Panc1 (cell line): ENCODE measurements at regions not wholly inside any gene's neighbourhood (a gene's known extent, or its start where the extent isn't known, plus 50 kb on each side); places are given as distances from the start of the nearest gene placed in this dataset.

Experiments
- ATAC-seq: fragments of 200-7000 bp; cut with Tn5 transposase; 2 replicates; pipeline ENCODE4 v1.9.1; 2020; ENCODE audit warnings: mild to moderate bottlenecking, moderate library complexity
- BruUV-seq: library from RNA; stranded (reverse); fragments of 400-500 nt; replicated peaks from 2 replicates; lab custom pipeline; 2021; lab: Mats Ljungman, UMichigan
- CTCF ChIA-PET: fragments of 300-600 bp; sonication (Branson Sonifier 250); formaldehyde crosslinking; loops from one replicate; lab custom pipeline; 2022; ENCODE audit warnings: antibody characterized with exemption; lab: Charles Lee
- POLR2A ChIA-PET: fragments of 300-600 bp; sonication (Branson Sonifier 250); formaldehyde crosslinking; loops from one replicate; lab custom pipeline; 2022; ENCODE audit warnings: antibody characterized with exemption; lab: Charles Lee
- DNase-seq: peaks from one replicate; pipeline ENCODE4 v3.0.0-alpha.2; 2010; ENCODE audit warnings: low read depth, low spot score
- H3K27ac ChIP-seq: 2 replicates; pipeline ENCODE4 v1.5.1; 2011; ENCODE audit warnings: mild to moderate bottlenecking, low read length, inconsistent platforms
- H3K27me3 ChIP-seq: fragments of 200-500 bp; sonication (Bioruptor generic); 2 replicates; pipeline ENCODE4 v1.6.0; 2014; ENCODE audit warnings: low read length, inconsistent platforms; ENCODE audit not compliant: control insufficient read depth, insufficient read depth
- H3K36me3 ChIP-seq: fragments of 200-500 bp; sonication (Bioruptor generic); 2 replicates; pipeline ENCODE4 v1.5.1; 2014; ENCODE audit warnings: inconsistent platforms, mild to moderate bottlenecking, low read length, moderate library complexity; ENCODE audit not compliant: control insufficient read depth, insufficient read depth
- H3K4me1 ChIP-seq: 2 replicates; pipeline ENCODE4 v1.5.1; 2011; ENCODE audit warnings: inconsistent platforms, mild to moderate bottlenecking, low read length, moderate library complexity; ENCODE audit not compliant: control insufficient read depth, insufficient read depth
- H3K4me3 ChIP-seq, 2 experiments: 2 replicates each; pipeline ENCODE4 v1.5.1; 2011 to 2012; ENCODE audit warnings: low read depth in 2 of 2, low read length in 2 of 2, mild to moderate bottlenecking in 2 of 2, inconsistent platforms in 1 of 2, moderate library complexity in 1 of 2
- H3K9me3 ChIP-seq: fragments of 200-500 bp; sonication (Bioruptor generic); 2 replicates; pipeline ENCODE4 v1.5.1; 2014; ENCODE audit warnings: low read depth, mild to moderate bottlenecking, inconsistent platforms, low read length, moderate library complexity; ENCODE audit not compliant: control insufficient read depth, insufficient read depth
- POLR2AphosphoS5 ChIP-seq: IDR thresholded peaks from 2 replicates; pipeline ENCODE4 v1.6.1; 2012; ENCODE audit warnings: mild to moderate bottlenecking, low read depth, low read length, moderate library complexity
- SIN3A ChIP-seq: IDR thresholded peaks from 2 replicates; pipeline ENCODE4 v1.6.1; 2012; ENCODE audit warnings: low read depth, mild to moderate bottlenecking, low read length, moderate library complexity, borderline replicate concordance; ENCODE audit not compliant: insufficient read depth
- TCF7L2 ChIP-seq: IDR thresholded peaks from 2 replicates; pipeline ENCODE4 v1.6.1; 2011; ENCODE audit warnings: mild to moderate bottlenecking, low read depth, low read length, inconsistent platforms
- in situ Hi-C: cut with HindIII; loops from 2 replicates; pipeline ENCODE4 v1.10.0; 2016; ENCODE audit warnings: low sequenced_read_pairs, low pct_unique_long_range_greater_than_20kb
- intact Hi-C: fragments of 100-400 bp; cut with micrococcal nuclease; formaldehyde crosslinking; loops from one replicate; pipeline ENCODE4 v1.10.0; 2022; ENCODE audit not compliant: unreplicated experiment
- TF ChIP-seq, protein P1 (sequence below): fragments of 450-650 bp; IDR thresholded peaks from 2 replicates; pipeline ENCODE4 v1.5.1; 2017; ENCODE audit warnings: mild to moderate bottlenecking
- TF ChIP-seq, protein P2 (sequence below), 2 experiments: IDR thresholded peaks; 2 replicates each; pipeline ENCODE4 v1.6.1; 2011 to 2012; ENCODE audit warnings: low read depth in 2 of 2, control low read depth in 1 of 2, low read length in 1 of 2, mild to moderate bottlenecking in 1 of 2, moderate library complexity in 1 of 2; ENCODE audit not compliant: insufficient read depth in 1 of 2

DNA sequence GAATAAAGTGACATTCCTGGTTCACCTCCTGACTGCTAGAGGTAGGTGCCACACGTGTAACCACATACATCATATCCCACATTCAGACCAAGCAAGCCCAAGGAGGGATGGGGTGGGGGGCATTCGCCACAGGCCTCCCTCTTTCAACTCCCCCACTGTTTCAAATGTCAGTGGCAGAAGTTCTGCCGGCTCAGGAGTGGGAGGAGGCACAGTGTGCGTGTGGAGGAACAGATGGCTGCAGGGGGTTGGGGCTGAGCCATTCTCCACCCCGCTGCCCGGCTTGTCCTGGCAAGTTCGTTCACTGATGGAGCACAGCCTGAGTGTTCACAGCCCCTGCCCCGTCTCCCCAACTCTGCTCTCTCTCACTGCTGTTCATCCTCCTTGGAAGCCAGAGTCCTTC, 75.4 kb upstream of the TANC1 start:
- H3K27ac ChIP-seq = no peak overlapping the region
- DNase-seq = no peak

DNA sequence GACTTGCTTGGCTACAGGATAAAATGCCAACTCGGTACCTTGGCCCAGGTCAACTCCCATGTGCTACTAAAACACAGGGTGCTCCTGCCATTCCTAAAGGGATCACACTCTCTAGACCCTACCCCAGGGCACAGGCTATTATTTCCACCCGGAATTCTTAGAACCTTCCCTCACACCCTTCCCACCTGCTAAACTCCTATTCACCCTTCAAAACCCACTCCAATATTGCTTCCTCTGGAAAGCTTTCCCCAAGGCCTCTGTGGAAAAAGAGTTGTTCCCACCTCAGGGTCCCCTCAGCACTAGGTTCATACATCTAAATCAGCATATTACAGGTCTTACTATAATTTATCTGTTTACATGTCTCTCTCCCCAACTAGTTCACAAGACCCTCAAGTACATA, 75.0 kb upstream of the TANC1 start:
- ChIA-PET CTCF (no interaction called here), POLR2A (no interaction called here)
- BruUV-seq = no TSS peak
- no peak for ATAC-seq
- Histone ChIP-seq H3K27me3 (peaks cover 2% of the 10 kb centered on the region; the same call in 1 of the 2 replicates), H3K36me3 (no peaks in the 10 kb centered on the region), H3K4me1 (no peaks in the 10 kb centered on the region), H3K9me3 (no peaks in the 10 kb centered on the region), H3K27ac (no peak overlapping the region), H3K4me3 (no peak overlapping the region)
- intact Hi-C loops (no loop called here), in situ Hi-C loops (no loop called here)
- no peak for DNase-seq
- TF ChIP-seq SIN3A (no peak), POLR2AphosphoS5 (no peak), TCF7L2 (no peak)
- TF ChIP-seq, protein P1, sequence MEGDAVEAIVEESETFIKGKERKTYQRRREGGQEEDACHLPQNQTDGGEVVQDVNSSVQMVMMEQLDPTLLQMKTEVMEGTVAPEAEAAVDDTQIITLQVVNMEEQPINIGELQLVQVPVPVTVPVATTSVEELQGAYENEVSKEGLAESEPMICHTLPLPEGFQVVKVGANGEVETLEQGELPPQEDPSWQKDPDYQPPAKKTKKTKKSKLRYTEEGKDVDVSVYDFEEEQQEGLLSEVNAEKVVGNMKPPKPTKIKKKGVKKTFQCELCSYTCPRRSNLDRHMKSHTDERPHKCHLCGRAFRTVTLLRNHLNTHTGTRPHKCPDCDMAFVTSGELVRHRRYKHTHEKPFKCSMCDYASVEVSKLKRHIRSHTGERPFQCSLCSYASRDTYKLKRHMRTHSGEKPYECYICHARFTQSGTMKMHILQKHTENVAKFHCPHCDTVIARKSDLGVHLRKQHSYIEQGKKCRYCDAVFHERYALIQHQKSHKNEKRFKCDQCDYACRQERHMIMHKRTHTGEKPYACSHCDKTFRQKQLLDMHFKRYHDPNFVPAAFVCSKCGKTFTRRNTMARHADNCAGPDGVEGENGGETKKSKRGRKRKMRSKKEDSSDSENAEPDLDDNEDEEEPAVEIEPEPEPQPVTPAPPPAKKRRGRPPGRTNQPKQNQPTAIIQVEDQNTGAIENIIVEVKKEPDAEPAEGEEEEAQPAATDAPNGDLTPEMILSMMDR = no peak
- TF ChIP-seq, protein P2, sequence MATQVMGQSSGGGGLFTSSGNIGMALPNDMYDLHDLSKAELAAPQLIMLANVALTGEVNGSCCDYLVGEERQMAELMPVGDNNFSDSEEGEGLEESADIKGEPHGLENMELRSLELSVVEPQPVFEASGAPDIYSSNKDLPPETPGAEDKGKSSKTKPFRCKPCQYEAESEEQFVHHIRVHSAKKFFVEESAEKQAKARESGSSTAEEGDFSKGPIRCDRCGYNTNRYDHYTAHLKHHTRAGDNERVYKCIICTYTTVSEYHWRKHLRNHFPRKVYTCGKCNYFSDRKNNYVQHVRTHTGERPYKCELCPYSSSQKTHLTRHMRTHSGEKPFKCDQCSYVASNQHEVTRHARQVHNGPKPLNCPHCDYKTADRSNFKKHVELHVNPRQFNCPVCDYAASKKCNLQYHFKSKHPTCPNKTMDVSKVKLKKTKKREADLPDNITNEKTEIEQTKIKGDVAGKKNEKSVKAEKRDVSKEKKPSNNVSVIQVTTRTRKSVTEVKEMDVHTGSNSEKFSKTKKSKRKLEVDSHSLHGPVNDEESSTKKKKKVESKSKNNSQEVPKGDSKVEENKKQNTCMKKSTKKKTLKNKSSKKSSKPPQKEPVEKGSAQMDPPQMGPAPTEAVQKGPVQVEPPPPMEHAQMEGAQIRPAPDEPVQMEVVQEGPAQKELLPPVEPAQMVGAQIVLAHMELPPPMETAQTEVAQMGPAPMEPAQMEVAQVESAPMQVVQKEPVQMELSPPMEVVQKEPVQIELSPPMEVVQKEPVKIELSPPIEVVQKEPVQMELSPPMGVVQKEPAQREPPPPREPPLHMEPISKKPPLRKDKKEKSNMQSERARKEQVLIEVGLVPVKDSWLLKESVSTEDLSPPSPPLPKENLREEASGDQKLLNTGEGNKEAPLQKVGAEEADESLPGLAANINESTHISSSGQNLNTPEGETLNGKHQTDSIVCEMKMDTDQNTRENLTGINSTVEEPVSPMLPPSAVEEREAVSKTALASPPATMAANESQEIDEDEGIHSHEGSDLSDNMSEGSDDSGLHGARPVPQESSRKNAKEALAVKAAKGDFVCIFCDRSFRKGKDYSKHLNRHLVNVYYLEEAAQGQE (IDR thresholded peaks at IDR 0.05; ENCODE audit: insufficient read depth in 1 of 2, low read depth in 2 of 2, low read length in 1 of 2) = no peak

More for the DNA sequence above, 75.4 kb upstream of the TANC1 start:
- POLR2A ChIA-PET = no interaction called here
- no peak overlapping the region for H3K4me3 ChIP-seq
- BruUV-seq = no TSS peak
- intact Hi-C loops (no loop called here), in situ Hi-C loops (no loop called here)
- no peaks in the 10 kb centered on the region for H3K4me1 ChIP-seq
- H3K27me3 ChIP-seq = peaks cover 2% of the 10 kb centered on the region; the same call in 1 of the 2 replicates
- CTCF ChIA-PET = no interaction called here
- no peaks in the 10 kb centered on the region for H3K9me3 ChIP-seq
- H3K36me3 ChIP-seq = no peaks in the 10 kb centered on the region
- ATAC-seq = peak; percentile 38; the same call in 1 of the 2 replicates
- TF ChIP-seq, protein P2 (IDR thresholded peaks at IDR 0.05; ENCODE audit: insufficient read depth in 1 of 2, low read depth in 2 of 2, low read length in 1 of 2) = no peak
- TF ChIP-seq POLR2AphosphoS5 (no peak), TCF7L2 (no peak), SIN3A (no peak)
- TF ChIP-seq, protein P1 = no peak
